K562 (cell line): ENCODE measurements at regions not wholly inside any gene's neighbourhood (a gene's known extent, or its start where the extent isn't known, plus 50 kb on each side); places are given as distances from the start of the nearest gene placed in this dataset.

Experiments
- ATAC-seq: fragments of 200-7000 bp; cut with Tn5 transposase; 3 replicates; pipeline ENCODE4 v1.9.1; 2020; ENCODE audit warnings: moderate library complexity
- BruUV-seq: library from RNA; stranded (reverse); fragments of 400-500 nt; replicated peaks from 2 replicates; lab custom pipeline; 2021; lab: Mats Ljungman, UMichigan
- CTCF ChIA-PET: fragments of 300-600 bp; formaldehyde crosslinking; extraction: SDS; loops from one replicate; lab custom pipeline; 2021; ENCODE audit warnings: low intra/inter-chr PET ratio; lab: Yijun Ruan, JAX
- POLR2A ChIA-PET: fragments of 300-600, 350-650 bp; sonication (Branson Sonifier 250); formaldehyde crosslinking; extraction: SDS; loops from one replicate; lab custom pipeline; 2021; ENCODE audit warnings: antibody characterized with exemption, inconsistent platforms; lab: Yijun Ruan, JAX
- DNase-seq, 4 experiments: peaks; one replicate each; pipeline versions ENCODE4 v3.0.0 to v3.0.0-alpha.2; 2011 to 2018; ENCODE audit warnings: low spot score in 3 of 4, mixed read lengths in 3 of 4; ENCODE audit errors: extremely low read depth in 1 of 4
- FAIRE-seq: peaks from 2 replicates; lab custom pipeline; 2011; peaks lifted over from hg19 to GRCh38; lab: Jason Lieb, UNC
- H2AFZ ChIP-seq: 2 replicates; pipeline ENCODE4 v1.6.0; 2011; ENCODE audit warnings: low read depth, low read length, control low read depth, inconsistent platforms
- H3K27ac ChIP-seq: fragments of 200-600 bp; 3 replicates; pipeline ENCODE4 v1.8.0; 2011; ENCODE audit warnings: low read depth, mild to moderate bottlenecking, control low read depth, inconsistent platforms, low read length, moderate library complexity, mixed read lengths; ENCODE audit errors: extremely low read depth
- H3K27me3 ChIP-seq, 2 experiments: fragments of 300-600 bp in 1 of 2; 2 replicates in 1 of 2; 3 replicates in 1 of 2; pipeline versions ENCODE4 v1.6.0 to v1.8.0; 2011; ENCODE audit warnings: inconsistent platforms in 2 of 2, low read length in 2 of 2, mild to moderate bottlenecking in 1 of 2, mixed read lengths in 1 of 2, moderate library complexity in 1 of 2; ENCODE audit not compliant: control insufficient read depth in 2 of 2, insufficient read depth in 2 of 2
- H3K36me3 ChIP-seq: fragments of 300-600 bp; 3 replicates; pipeline ENCODE4 v1.8.0; 2011; ENCODE audit warnings: mild to moderate bottlenecking, low read length, inconsistent platforms; ENCODE audit not compliant: control insufficient read depth, insufficient read depth
- H3K4me1 ChIP-seq, 2 experiments: fragments of 200-600 bp in 1 of 2; replicated peaks in 1 of 2; 2 replicates in 1 of 2; 3 replicates in 1 of 2; pipeline versions ENCODE4 v1.5.1 to v1.8.0; 2011; ENCODE audit warnings: inconsistent platforms in 2 of 2, low read length in 2 of 2, mild to moderate bottlenecking in 1 of 2, mixed read lengths in 1 of 2, moderate library complexity in 1 of 2; ENCODE audit not compliant: control insufficient read depth in 2 of 2, insufficient read depth in 2 of 2
- H3K4me2 ChIP-seq: 2 replicates; pipeline ENCODE4 v1.6.1; 2011; ENCODE audit warnings: low read length, control low read depth, inconsistent platforms, mixed read lengths; ENCODE audit not compliant: insufficient read depth
- H3K4me3 ChIP-seq: fragments of 200-600 bp; sonication (generic), shearing (Covaris generic); 2 replicates; pipeline ENCODE4 v1.5.1; 2016; ENCODE audit warnings: control low read depth, inconsistent platforms
- H3K79me2 ChIP-seq: fragments of 200-600 bp; 3 replicates; pipeline ENCODE4 v1.8.0; 2011; ENCODE audit warnings: low read length, inconsistent platforms; ENCODE audit not compliant: control insufficient read depth, insufficient read depth
- H3K9ac ChIP-seq, 2 experiments: 2 replicates each; pipeline versions ENCODE4 v1.6.0 to v1.6.1; 2011; ENCODE audit warnings: low read depth in 2 of 2, low read length in 2 of 2, control low read depth in 1 of 2, inconsistent platforms in 1 of 2, mild to moderate bottlenecking in 1 of 2, mixed read lengths in 1 of 2; ENCODE audit not compliant: insufficient read depth in 1 of 2
- H3K9me1 ChIP-seq: one replicate; pipeline ENCODE4 v1.6.0; 2011; ENCODE audit warnings: inconsistent platforms, mild to moderate bottlenecking, low read length, moderate library complexity; ENCODE audit not compliant: control insufficient read depth, insufficient read depth
- H3K9me3 ChIP-seq: replicated peaks from 2 replicates; pipeline ENCODE4 v1.5.1; 2011; ENCODE audit warnings: low read depth, low read length, inconsistent platforms; ENCODE audit not compliant: control insufficient read depth, insufficient read depth
- H4K20me1 ChIP-seq: replicated peaks from 2 replicates; pipeline ENCODE4 v1.6.1; 2011; ENCODE audit warnings: low read length, inconsistent platforms, mixed read lengths; ENCODE audit not compliant: control insufficient read depth, insufficient read depth
- CXXC5 ChIP-seq: fragments of 250-450 bp; sonication (Bioruptor Pico); IDR thresholded peaks from 2 replicates; pipeline ENCODE4 v1.8.0; 2022; ENCODE audit warnings: inconsistent platforms, mild to moderate bottlenecking, moderate library complexity
- FIP1L1 ChIP-seq: fragments of 200-400 bp; formaldehyde crosslinking; IDR thresholded peaks from 2 replicates; pipeline ENCODE4 v1.6.1; 2018; ENCODE audit warnings: mild to moderate bottlenecking, low read depth, low read length; ENCODE audit not compliant: poor library complexity, severe bottlenecking
- FOXA3 ChIP-seq, 2 experiments: fragments of 450-650 bp in 1 of 2; sonication (generic) in 1 of 2; formaldehyde crosslinking; IDR thresholded peaks in 1 of 2; conservative IDR thresholded peaks in 1 of 2; 2 replicates each; pipeline versions ENCODE4 v1.4.0 to v1.8.0; 2020 to 2022; ENCODE audit warnings: mild to moderate bottlenecking in 2 of 2, missing genetic modification reagents in 1 of 2
- HBP1 ChIP-seq: fragments of 450-650 bp; formaldehyde crosslinking; IDR thresholded peaks from 2 replicates; pipeline ENCODE4 v1.4.0; 2022; ENCODE audit warnings: missing genetic modification characterization
- HES1 ChIP-seq: fragments of 450-650 bp; IDR thresholded peaks from 2 replicates; pipeline ENCODE4 v1.6.1; 2016; ENCODE audit warnings: low read depth, mild to moderate bottlenecking, moderate library complexity
- HMG20B ChIP-seq: fragments of 250-450 bp; sonication (Bioruptor Pico); IDR thresholded peaks from 2 replicates; pipeline ENCODE4 v1.5.0; 2021; ENCODE audit warnings: mild to moderate bottlenecking
- HSF4 ChIP-seq: fragments of 250-450 bp; sonication (Bioruptor Pico); IDR thresholded peaks from 2 replicates; pipeline ENCODE4 v2.1.2; 2022; ENCODE audit warnings: mild to moderate bottlenecking, moderate library complexity, borderline replicate concordance
- KDM5B ChIP-seq: fragments of 200-600 bp; sonication (generic); IDR thresholded peaks from 2 replicates; pipeline ENCODE4 v1.6.1; 2012; ENCODE audit warnings: low read depth, mild to moderate bottlenecking, moderate library complexity, low read length, control low read depth, inconsistent platforms; ENCODE audit not compliant: insufficient replicate concordance
- NFYB ChIP-seq: IDR thresholded peaks from 2 replicates; pipeline ENCODE4 v1.6.1; 2011; ENCODE audit warnings: mild to moderate bottlenecking, moderate library complexity; ENCODE audit not compliant: insufficient read length; ENCODE audit errors: extremely low read depth
- PKNOX1 ChIP-seq: fragments of 450-650 bp; IDR thresholded peaks from 2 replicates; pipeline ENCODE4 v1.6.1; 2016
- SIRT6 ChIP-seq: IDR thresholded peaks from one replicate; pipeline ENCODE4 v1.6.1; 2012; ENCODE audit warnings: low read depth, mild to moderate bottlenecking, control low read depth, inconsistent platforms, low read length, moderate library complexity
- SMC3 ChIP-seq: conservative IDR thresholded peaks from 2 replicates; pipeline ENCODE4 v1.6.1; 2011; ENCODE audit warnings: low read depth, low read length, improper control_type of control experiment; ENCODE audit not compliant: insufficient read depth
- SOX6 ChIP-seq: fragments of 450-650 bp; IDR thresholded peaks from 2 replicates; pipeline ENCODE4 v1.6.1; 2014; ENCODE audit warnings: mild to moderate bottlenecking
- STAT6 ChIP-seq: sonication (generic); formaldehyde crosslinking; IDR thresholded peaks from 2 replicates; pipeline ENCODE4 v1.8.1; 2023; ENCODE audit warnings: mild to moderate bottlenecking, missing genetic modification reagents
- TEAD2 ChIP-seq: fragments of 450-650 bp; IDR thresholded peaks from 2 replicates; pipeline ENCODE4 v1.6.1; 2016; ENCODE audit warnings: missing genetic modification characterization, control low read depth, missing compliant biosample characterization
- ZNF584 ChIP-seq: fragments of 200-800 bp; sonication (Bioruptor generic); IDR thresholded peaks from 2 replicates; pipeline ENCODE4 v1.6.1; 2016; ENCODE audit warnings: low read depth, mild to moderate bottlenecking, missing genetic modification characterization, missing compliant biosample characterization
- WGBS: fragments of 100-300 bp; shearing (Covaris generic); methylation state at CpG from one replicate; pipeline ENCODE4 v1.1.6; 2016; ENCODE audit warnings: low coverage, mixed read lengths; ENCODE audit not compliant: insufficient coverage; ENCODE audit errors: missing lambda C conversion rate; 5-methylcytosine and 5-hydroxymethylcytosine counted together
- in situ Hi-C: fragments of 300-500 bp; cut with MboI; formaldehyde crosslinking; loops from 4 replicates; pipeline ENCODE4 v1.15.0; 2018; ENCODE audit warnings: inconsistent platforms, mixed read lengths
- intact Hi-C: fragments of 100-400 bp; cut with micrococcal nuclease; formaldehyde crosslinking; loops from 2 replicates; pipeline ENCODE4 v1.14.2; 2022

GRCh38 chr2:188068093-188068492 lies 223.6 kb upstream of the GULP1 start:
- Histone ChIP-seq H3K4me1 (no peaks in the 10 kb centered on the region), H4K20me1 (no peaks in the 10 kb centered on the region), H3K27ac (no peak overlapping the region), H2AFZ (no peak overlapping the region), H3K79me2 (no peaks in the 10 kb centered on the region), H3K9me1 (no peaks in the 10 kb centered on the region), H3K9ac (no peak overlapping the region), H3K27me3 (no peaks in the 10 kb centered on the region), H3K4me3 (no peak overlapping the region), H3K36me3 (no peaks in the 10 kb centered on the region), H3K4me2 (no peak overlapping the region), H3K9me3 (no peaks in the 10 kb centered on the region)
- ATAC-seq = no peak
- intact Hi-C loops = loop anchor here (5.0 to 10.0 kb wide), 2 partner anchors 227 to 444 kb away; partner anchors contain the start of gene GULP1
- ChIA-PET CTCF (no interaction called here), POLR2A (no interaction called here)
- DNase-seq = no peak
- BruUV-seq = no TSS peak
- 4% methylated on average over 5 of the region's 5 CpGs for WGBS
- no peak for FAIRE-seq
- in situ Hi-C loops = no loop called here
- TF ChIP-seq KDM5B = no peak
- TF ChIP-seq STAT6 (CRISPR knock-in tag) = no peak
- no peak for TF ChIP-seq SOX6
- TF ChIP-seq HMG20B (CRISPR knock-in tag) = no peak
- TF ChIP-seq SIRT6 = no peak
- no peak for TF ChIP-seq HES1
- no peak for TF ChIP-seq TEAD2 (tag)
- no peak for TF ChIP-seq CXXC5 (CRISPR knock-in tag)
- TF ChIP-seq FIP1L1 = no peak
- TF ChIP-seq HSF4 (CRISPR knock-in tag) = no peak
- no peak for TF ChIP-seq PKNOX1
- no peak for TF ChIP-seq SMC3
- no peak for TF ChIP-seq ZNF584 (CRISPR knock-in tag)
- TF ChIP-seq HBP1 = no peak
- no peak for TF ChIP-seq NFYB
- TF ChIP-seq FOXA3 (CRISPR knock-in tag; conservative IDR thresholded peaks at IDR 0.05 in 1 of 2, IDR thresholded peaks at IDR 0.05 in 1 of 2) = no peak
